ENCODE measurements at regions not wholly inside any gene's neighbourhood (a gene's known extent, or its start where the extent isn't known, plus 50 kb on each side); places are given as distances from the start of the nearest gene placed in this dataset.

- no peak for DNase-seq
These were observed 432.7 kb downstream of the SLITRK5 start for GRCh38 chr13:88103824-88104223.

GRCh38 chr13:88104576-88104975 is 433.4 kb downstream of the SLITRK5 start:
- DNase-seq = no peak

- DNase-seq = no peak
These were observed 436.4 kb downstream of the SLITRK5 start for GRCh38 chr13:88107570-88107969.

GRCh38 chr13:88112526-88112925 is 441.4 kb downstream of the SLITRK5 start:
- no peak for DNase-seq

- no peak for DNase-seq
These were observed 444.8 kb downstream of the SLITRK5 start for GRCh38 chr13:88115976-88116375.

- DNase-seq = no peak
These were observed 447.8 kb downstream of the SLITRK5 start for GRCh38 chr13:88118952-88119351.

GRCh38 chr13:88124142-88124541 is 453.0 kb downstream of the SLITRK5 start:
- no peak for DNase-seq

- no peak for DNase-seq
These were observed 453.9 kb downstream of the SLITRK5 start for GRCh38 chr13:88125055-88125454.

- no peak for DNase-seq
These were observed 465.1 kb downstream of the SLITRK5 start for GRCh38 chr13:88136098-88136790.

GRCh38 chr13:88142653-88143052 is 471.5 kb downstream of the SLITRK5 start:
- DNase-seq = no peak

GRCh38 chr13:88144580-88144979 is 473.4 kb downstream of the SLITRK5 start:
- no peak for DNase-seq

- no peak for DNase-seq
These were observed 482.2 kb downstream of the SLITRK5 start for GRCh38 chr13:88153353-88153752.

- no peak for DNase-seq
These were observed 482.8 kb downstream of the SLITRK5 start for GRCh38 chr13:88154001-88154400.

GRCh38 chr13:88162076-88162702 is 491.0 kb downstream of the SLITRK5 start:
- DNase-seq = no peak

- no peak for DNase-seq
These were observed 505.1 kb downstream of the SLITRK5 start for GRCh38 chr13:88176231-88176630.

- no peak for DNase-seq
These were observed 512.3 kb downstream of the SLITRK5 start for GRCh38 chr13:88183440-88183839.

GRCh38 chr13:88188986-88189385 is 517.8 kb downstream of the SLITRK5 start:
- DNase-seq = no peak

GRCh38 chr13:88189728-88190127 is 518.6 kb downstream of the SLITRK5 start:
- DNase-seq = no peak

GRCh38 chr13:88196106-88196505 is 524.9 kb downstream of the SLITRK5 start:
- no peak for DNase-seq

- no peak for DNase-seq
These were observed 546.2 kb downstream of the SLITRK5 start for GRCh38 chr13:88217372-88217771.

GRCh38 chr13:88217883-88218282 is 546.7 kb downstream of the SLITRK5 start:
- DNase-seq = no peak

GRCh38 chr13:88223958-88224357 is 552.8 kb downstream of the SLITRK5 start:
- no peak for DNase-seq

GRCh38 chr13:88235441-88235840 is 564.3 kb downstream of the SLITRK5 start:
- no peak for DNase-seq

GRCh38 chr13:88246239-88246638 is 575.1 kb downstream of the SLITRK5 start:
- no peak for DNase-seq

GRCh38 chr13:88248393-88248792 is 577.2 kb downstream of the SLITRK5 start:
- DNase-seq = no peak
